Neural crest cell (in vitro differentiated cells): ENCODE measurements at regions not wholly inside any gene's neighbourhood (a gene's known extent, or its start where the extent isn't known, plus 50 kb on each side); places are given as distances from the start of the nearest gene placed in this dataset.

Experiments used
- DNase-seq: peaks from one replicate; pipeline ENCODE4 v3.0.0; 2021; ENCODE audit warnings: low read depth, mixed read lengths, low spot score
- H3K27ac Mint-ChIP-seq: one replicate; pipeline ENCODE4 v1.8.0; 2021; ENCODE audit warnings: mild to moderate bottlenecking, mixed read lengths; ENCODE audit not compliant: unreplicated experiment
- H3K27me3 Mint-ChIP-seq: 2 replicates; pipeline ENCODE4 v1.8.0; 2021; ENCODE audit warnings: low read depth, mild to moderate bottlenecking, mixed read lengths
- H3K36me3 Mint-ChIP-seq: 2 replicates; pipeline ENCODE4 v1.8.0; 2021; ENCODE audit warnings: low read depth, mild to moderate bottlenecking, mixed read lengths
- H3K4me1 Mint-ChIP-seq: 2 replicates; pipeline ENCODE4 v1.8.0; 2021; ENCODE audit warnings: mixed read lengths
- H3K4me3 Mint-ChIP-seq: one replicate; pipeline ENCODE4 v1.8.0; 2021; ENCODE audit warnings: mild to moderate bottlenecking, mixed read lengths
- H3K9me3 Mint-ChIP-seq: 2 replicates; pipeline ENCODE4 v1.8.0; 2021; ENCODE audit warnings: mixed read lengths
- CTCF ChIP-seq: fragments of 200-600 bp; sonication (generic); conservative IDR thresholded peaks from 2 replicates; pipeline ENCODE4 v1.5.0; 2021; ENCODE audit warnings: antibody characterized with exemption, mild to moderate bottlenecking

- Mint-ChIP-seq H3K9me3 (peaks cover 19% of the 10 kb centered on the region), H3K4me3 (no peak overlapping the region), H3K36me3 (no peaks in the 10 kb centered on the region), H3K27ac (no peak overlapping the region), H3K27me3 (peaks cover 3% of the 10 kb centered on the region), H3K4me1 (no peaks in the 10 kb centered on the region)
- no peak for TF ChIP-seq CTCF
- DNase-seq = no peak
Observed at GRCh38 chr6:105890521-105891244, 195.5 kb upstream of the PRDM1 start.

GRCh38 chr6:105889902-105890301 is 196.2 kb upstream of the PRDM1 start:
- DNase-seq = no peak
- Mint-ChIP-seq H3K27ac (no peak overlapping the region), H3K9me3 (peaks cover 19% of the 10 kb centered on the region), H3K36me3 (no peaks in the 10 kb centered on the region), H3K4me3 (no peak overlapping the region), H3K4me1 (no peaks in the 10 kb centered on the region), H3K27me3 (peaks cover 3% of the 10 kb centered on the region)
- no peak for TF ChIP-seq CTCF

GRCh38 chr6:105886814-105887544 is 199.2 kb upstream of the PRDM1 start:
- Mint-ChIP-seq H3K4me3 (no peak overlapping the region), H3K9me3 (peaks cover 15% of the 10 kb centered on the region), H3K27ac (no peak overlapping the region), H3K27me3 (peaks cover 2% of the 10 kb centered on the region), H3K4me1 (no peaks in the 10 kb centered on the region), H3K36me3 (no peaks in the 10 kb centered on the region)
- TF ChIP-seq CTCF = no peak
- DNase-seq = no peak

GRCh38 chr6:105886066-105886813 is 199.9 kb upstream of the PRDM1 start:
- DNase-seq = no peak
- peaks cover 2% of the 10 kb centered on the region for H3K27me3 Mint-ChIP-seq

More at GRCh38 chr6:105886066-105886813, 199.9 kb upstream of the PRDM1 start:
- Mint-ChIP-seq H3K4me1 (no peaks in the 10 kb centered on the region), H3K36me3 (no peaks in the 10 kb centered on the region), H3K4me3 (no peak overlapping the region), H3K9me3 (peaks cover 13% of the 10 kb centered on the region), H3K27ac (no peak overlapping the region)
- no peak for TF ChIP-seq CTCF
